Body of pancreas (tissue), 4 donors: ENCODE measurements at regions not wholly inside any gene's neighbourhood (a gene's known extent, or its start where the extent isn't known, plus 50 kb on each side); places are given as distances from the start of the nearest gene placed in this dataset.

Experiments
- POLR2A ChIP-seq, 3 donors: fragments of 450-650 bp; IDR thresholded peaks; one replicate each; pipeline ENCODE4 v1.6.1; 2016; ENCODE audit warnings: antibody characterized with exemption in 3 of 3, mild to moderate bottlenecking in 2 of 3
- TF ChIP-seq, protein P1 (sequence below), 7 experiments: fragments of 450-650 bp in 4 of 7; fragments of 200-600 bp in 3 of 7; sonication (generic) in 3 of 7; IDR thresholded peaks; one replicate each; pipeline ENCODE4 v1.5.1; 2016 to 2019; ENCODE audit warnings: antibody characterized with exemption in 7 of 7

DNA sequence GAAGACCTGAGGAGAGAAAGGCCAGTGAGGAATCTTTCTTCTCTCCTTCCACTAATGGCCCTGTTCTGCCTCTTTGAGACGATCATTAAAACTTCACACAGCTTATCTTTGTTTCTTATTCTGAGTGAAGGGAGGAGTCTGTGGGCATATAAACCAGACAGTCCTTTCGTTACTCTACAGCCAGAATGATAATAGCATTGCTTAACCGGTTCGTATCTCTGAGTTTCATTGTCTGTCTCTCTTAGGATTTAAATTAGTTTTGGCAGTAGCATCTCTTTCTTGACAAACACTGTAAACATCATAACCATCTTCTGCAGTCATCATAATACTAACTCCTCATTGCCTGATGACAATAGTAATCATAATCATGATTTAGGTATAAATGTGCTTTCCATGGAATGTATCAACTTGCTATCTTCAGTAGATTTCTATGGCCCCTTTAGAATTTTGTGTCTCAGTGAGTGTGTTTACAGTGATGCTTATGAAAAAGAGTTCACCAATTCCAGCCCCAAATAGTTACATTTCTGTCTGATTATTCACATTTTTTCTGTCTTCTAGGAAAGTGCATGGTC lies 618.8 kb upstream of the KLF4 start:
- TF ChIP-seq, protein P1, sequence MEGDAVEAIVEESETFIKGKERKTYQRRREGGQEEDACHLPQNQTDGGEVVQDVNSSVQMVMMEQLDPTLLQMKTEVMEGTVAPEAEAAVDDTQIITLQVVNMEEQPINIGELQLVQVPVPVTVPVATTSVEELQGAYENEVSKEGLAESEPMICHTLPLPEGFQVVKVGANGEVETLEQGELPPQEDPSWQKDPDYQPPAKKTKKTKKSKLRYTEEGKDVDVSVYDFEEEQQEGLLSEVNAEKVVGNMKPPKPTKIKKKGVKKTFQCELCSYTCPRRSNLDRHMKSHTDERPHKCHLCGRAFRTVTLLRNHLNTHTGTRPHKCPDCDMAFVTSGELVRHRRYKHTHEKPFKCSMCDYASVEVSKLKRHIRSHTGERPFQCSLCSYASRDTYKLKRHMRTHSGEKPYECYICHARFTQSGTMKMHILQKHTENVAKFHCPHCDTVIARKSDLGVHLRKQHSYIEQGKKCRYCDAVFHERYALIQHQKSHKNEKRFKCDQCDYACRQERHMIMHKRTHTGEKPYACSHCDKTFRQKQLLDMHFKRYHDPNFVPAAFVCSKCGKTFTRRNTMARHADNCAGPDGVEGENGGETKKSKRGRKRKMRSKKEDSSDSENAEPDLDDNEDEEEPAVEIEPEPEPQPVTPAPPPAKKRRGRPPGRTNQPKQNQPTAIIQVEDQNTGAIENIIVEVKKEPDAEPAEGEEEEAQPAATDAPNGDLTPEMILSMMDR (IDR thresholded peaks at IDR 0.05) = no peak
- no peak for TF ChIP-seq POLR2A (IDR thresholded peaks at IDR 0.05)
